CD4-positive, alpha-beta T cell (primary cell): ENCODE measurements at regions not wholly inside any gene's neighbourhood (a gene's known extent, or its start where the extent isn't known, plus 50 kb on each side); places are given as distances from the start of the nearest gene placed in this dataset.

Source experiments
- ATAC-seq: fragments of 200-7000 bp; cut with Tn5 transposase; one replicate; pipeline ENCODE4 v1.10.0; 2022; ENCODE audit warnings: mild to moderate bottlenecking; ENCODE audit not compliant: poor library complexity
- CTCF ChIA-PET: fragments of 350-600 bp; sonication (Branson Sonifier 250); formaldehyde crosslinking; loops from one replicate; lab custom pipeline; 2021; ENCODE audit warnings: antibody characterized with exemption, inconsistent platforms; lab: Charles Lee
- POLR2A ChIA-PET: fragments of 350-600 bp; sonication (Branson Sonifier 250); formaldehyde crosslinking; loops from one replicate; lab custom pipeline; 2021; ENCODE audit warnings: antibody characterized with exemption, inconsistent platforms; lab: Charles Lee
- DNase-seq, 14 experiments: peaks; one replicate each; pipeline ENCODE4 v3.0.0-alpha.2; 2013 to 2020; ENCODE audit warnings: mixed read lengths in 2 of 14
- H3K27ac ChIP-seq, 2 donors: one replicate each; pipeline versions ENCODE4 v1.5.1 to v1.7.0; 2013; ENCODE audit warnings: low read length in 2 of 2, low read depth in 1 of 2, mild to moderate bottlenecking in 1 of 2
- H3K27me3 ChIP-seq, 2 experiments: 1 replicate in 1 of 2; 2 replicates in 1 of 2; pipeline versions ENCODE4 v1.6.1 to v1.7.0; 2013; ENCODE audit warnings: low read length in 2 of 2, control low read depth in 1 of 2, mild to moderate bottlenecking in 1 of 2, moderate library complexity in 1 of 2; ENCODE audit not compliant: insufficient read depth in 2 of 2, control insufficient read depth in 1 of 2
- H3K36me3 ChIP-seq: one replicate; pipeline ENCODE4 v1.6.1; 2013; ENCODE audit warnings: low read length, control low read depth; ENCODE audit not compliant: insufficient read depth
- H3K4me1 ChIP-seq: one replicate; pipeline ENCODE4 v1.6.1; 2013; ENCODE audit warnings: low read length, control low read depth; ENCODE audit not compliant: insufficient read depth
- H3K4me3 ChIP-seq: one replicate; pipeline ENCODE4 v1.5.1; 2013; ENCODE audit warnings: mild to moderate bottlenecking, low read length, moderate library complexity
- H3K9me3 ChIP-seq, 2 experiments: 1 replicate in 1 of 2; 2 replicates in 1 of 2; pipeline versions ENCODE4 v1.6.1 to v1.7.0; 2013; ENCODE audit warnings: low read length in 2 of 2, mild to moderate bottlenecking in 2 of 2, control low read depth in 1 of 2, moderate library complexity in 1 of 2; ENCODE audit not compliant: control insufficient read depth in 1 of 2, insufficient read depth in 1 of 2
- H3K27ac Mint-ChIP-seq: one replicate; pipeline ENCODE4 v1.8.0; 2020; ENCODE audit warnings: mixed read lengths
- H3K27me3 Mint-ChIP-seq: one replicate; pipeline ENCODE4 v1.8.0; 2021; ENCODE audit warnings: mixed read lengths
- H3K36me3 Mint-ChIP-seq: one replicate; pipeline ENCODE4 v1.8.0; 2021; ENCODE audit warnings: low read depth, mixed read lengths
- H3K4me1 Mint-ChIP-seq: one replicate; pipeline ENCODE4 v1.8.0; 2021; ENCODE audit warnings: low read depth, mixed read lengths
- H3K4me3 Mint-ChIP-seq: one replicate; pipeline ENCODE4 v1.8.0; 2020; ENCODE audit warnings: mild to moderate bottlenecking, mixed read lengths
- H3K9me3 Mint-ChIP-seq: one replicate; pipeline ENCODE4 v1.8.0; 2020; ENCODE audit warnings: mixed read lengths
- CTCF ChIP-seq: fragments of 200-600 bp; IDR thresholded peaks from one replicate; pipeline ENCODE4 v1.8.0; 2022; ENCODE audit warnings: antibody characterized with exemption, mild to moderate bottlenecking
- intact Hi-C, 2 experiments: fragments of 100-400 bp; cut with DNase I in 1 of 2; cut with micrococcal nuclease in 1 of 2; formaldehyde crosslinking; loops; one replicate each; pipeline versions ENCODE4 v1.15.1 to v1.9.0; 2023 to 2025; cut with DNase I, micrococcal nuclease

GRCh38 chr18:40061086-40061485 lies 1893.9 kb upstream of the PIK3C3 start:
- Mint-ChIP-seq H3K27ac (no peak overlapping the region), H3K4me1 (no peaks in the 10 kb centered on the region), H3K36me3 (no peaks in the 10 kb centered on the region), H3K9me3 (peaks cover 11% of the 10 kb centered on the region), H3K4me3 (no peak overlapping the region), H3K27me3 (no peaks in the 10 kb centered on the region)
- POLR2A ChIA-PET: no interaction called here
- no peaks in the 10 kb centered on the region for H3K36me3 ChIP-seq
- H3K9me3 ChIP-seq: peaks cover 0 to 7% of the 10 kb centered on the region in 2 experiments
- no peak overlapping the region for H3K27ac ChIP-seq
- TF ChIP-seq CTCF: no peak
- CTCF ChIA-PET: no interaction called here
- no peaks in the 10 kb centered on the region for H3K27me3 ChIP-seq
- DNase-seq (no peak), ATAC-seq (no peak)
- no peaks in the 10 kb centered on the region for H3K4me1 ChIP-seq
- H3K4me3 ChIP-seq: no peak overlapping the region
- intact Hi-C loops: no loop called here

GRCh38 chr18:40060562-40060961 lies 1894.5 kb upstream of the PIK3C3 start:
- Mint-ChIP-seq H3K4me3 (no peak overlapping the region), H3K36me3 (no peaks in the 10 kb centered on the region), H3K4me1 (no peaks in the 10 kb centered on the region), H3K27ac (no peak overlapping the region), H3K27me3 (no peaks in the 10 kb centered on the region), H3K9me3 (peaks cover 9% of the 10 kb centered on the region)
- POLR2A ChIA-PET: no interaction called here
- no peaks in the 10 kb centered on the region for H3K4me1 ChIP-seq
- intact Hi-C loops: no loop called here
- H3K36me3 ChIP-seq: no peaks in the 10 kb centered on the region
- no peak for TF ChIP-seq CTCF
- DNase-seq (no peak), ATAC-seq (no peak)
- CTCF ChIA-PET: no interaction called here
- H3K4me3 ChIP-seq: no peak overlapping the region
- H3K9me3 ChIP-seq: peaks cover 0 to 7% of the 10 kb centered on the region in 2 experiments
- no peak overlapping the region for H3K27ac ChIP-seq
- no peaks in the 10 kb centered on the region for H3K27me3 ChIP-seq

GRCh38 chr18:40058811-40059570 lies 1896.0 kb upstream of the PIK3C3 start:
- H3K36me3 ChIP-seq: no peaks in the 10 kb centered on the region
- CTCF ChIA-PET: no interaction called here
- intact Hi-C loops: loop anchor here in 1 of 2 experiments (2.0 kb wide), 1 partner anchor 38 kb away; no protein-coding TSS in a partner anchor
- no peaks in the 10 kb centered on the region for H3K4me1 ChIP-seq
- no peaks in the 10 kb centered on the region for H3K36me3 Mint-ChIP-seq
- no peak for TF ChIP-seq CTCF
- H3K4me1 Mint-ChIP-seq: no peaks in the 10 kb centered on the region
- no peak overlapping the region for H3K4me3 ChIP-seq
- peaks cover 0 to 7% of the 10 kb centered on the region in 2 experiments for H3K9me3 ChIP-seq
- no peaks in the 10 kb centered on the region for H3K27me3 ChIP-seq
- no peak for ATAC-seq
- peaks cover 5% of the 10 kb centered on the region for H3K9me3 Mint-ChIP-seq
- H3K27ac ChIP-seq: no peak overlapping the region
- H3K4me3 Mint-ChIP-seq: no peak overlapping the region
- no peak overlapping the region for H3K27ac Mint-ChIP-seq
- POLR2A ChIA-PET: no interaction called here
- H3K27me3 Mint-ChIP-seq: no peaks in the 10 kb centered on the region
- no peak for DNase-seq
